HCT116 (cell line): ENCODE measurements at regions not wholly inside any gene's neighbourhood (a gene's known extent, or its start where the extent isn't known, plus 50 kb on each side); places are given as distances from the start of the nearest gene placed in this dataset.

Experiments
- ATF3 ChIP-seq: IDR thresholded peaks from 2 replicates; pipeline ENCODE4 v1.6.1; 2012
- CEBPB ChIP-seq: IDR thresholded peaks from 2 replicates; pipeline ENCODE4 v1.6.1; 2012; ENCODE audit warnings: low read depth
- CTCF ChIP-seq, 3 experiments: fragments of 200-600 bp in 1 of 3; sonication (generic) in 1 of 3; IDR thresholded peaks in 2 of 3; conservative IDR thresholded peaks in 1 of 3; 2 replicates each; pipeline ENCODE4 v1.5.1; 2012 to 2017; ENCODE audit warnings: low read depth in 2 of 3, low read length in 2 of 3, antibody characterized with exemption in 1 of 3, borderline replicate concordance in 1 of 3, control low read depth in 1 of 3, mild to moderate bottlenecking in 1 of 3, mixed read lengths in 1 of 3, mixed run types in 1 of 3, moderate library complexity in 1 of 3; ENCODE audit not compliant: insufficient read depth in 1 of 3
- EZH2 ChIP-seq: fragments of 200-600 bp; sonication (generic); IDR thresholded peaks from 2 replicates; pipeline ENCODE4 v1.6.1; 2017; ENCODE audit warnings: antibody characterized with exemption, mixed run types
- JUND ChIP-seq: IDR thresholded peaks from 2 replicates; pipeline ENCODE4 v1.6.1; 2012
- POLR2A ChIP-seq: IDR thresholded peaks from 2 replicates; pipeline ENCODE4 v1.7.0; 2011; ENCODE audit warnings: borderline replicate concordance; ENCODE audit not compliant: insufficient read depth, insufficient read length; ENCODE audit errors: extremely low read depth
- POLR2AphosphoS5 ChIP-seq: IDR thresholded peaks from 2 replicates; pipeline ENCODE4 v1.6.1; 2011; ENCODE audit warnings: mild to moderate bottlenecking, low read depth, low read length, moderate library complexity

DNA sequence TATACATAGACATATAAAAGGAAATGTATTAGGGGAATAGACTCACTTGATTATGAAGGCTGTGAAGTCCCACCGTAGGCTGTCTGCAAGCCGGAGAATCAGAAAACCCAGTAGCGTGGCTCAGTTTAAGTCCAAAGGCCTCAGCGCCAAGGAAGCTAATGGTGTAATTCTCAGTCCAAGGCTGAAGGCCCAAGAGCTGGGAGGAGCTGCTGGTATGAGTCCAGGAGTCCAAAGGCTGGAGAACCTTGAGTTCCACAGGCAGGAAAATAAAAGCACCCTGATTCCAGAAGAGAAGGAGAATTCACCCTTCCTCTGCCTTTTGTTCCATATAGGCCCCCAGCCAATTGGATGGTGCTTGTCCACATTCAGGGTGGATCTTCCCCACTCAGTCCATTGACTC lies 166.2 kb upstream of the TAC1 start:
- TF ChIP-seq POLR2A (no peak), CTCF (IDR thresholded peaks at IDR 0.05 in 2 of 3, conservative IDR thresholded peaks at IDR 0.05 in 1 of 3; ENCODE audit: borderline replicate concordance in 1 of 3, insufficient read depth in 1 of 3, low read depth in 2 of 3, low read length in 2 of 3) (no peak), POLR2AphosphoS5 (no peak), EZH2 (no peak), JUND (no peak), CEBPB (no peak), ATF3 (no peak)
